ENCODE measurements at regions not wholly inside any gene's neighbourhood (a gene's known extent, or its start where the extent isn't known, plus 50 kb on each side); places are given as distances from the start of the nearest gene placed in this dataset.
"Not testable (repeated sequence)": the region's sequence is repeated elsewhere in the genome, so short reads cannot be mapped to it uniquely, and the experiment has no call there.

DNA sequence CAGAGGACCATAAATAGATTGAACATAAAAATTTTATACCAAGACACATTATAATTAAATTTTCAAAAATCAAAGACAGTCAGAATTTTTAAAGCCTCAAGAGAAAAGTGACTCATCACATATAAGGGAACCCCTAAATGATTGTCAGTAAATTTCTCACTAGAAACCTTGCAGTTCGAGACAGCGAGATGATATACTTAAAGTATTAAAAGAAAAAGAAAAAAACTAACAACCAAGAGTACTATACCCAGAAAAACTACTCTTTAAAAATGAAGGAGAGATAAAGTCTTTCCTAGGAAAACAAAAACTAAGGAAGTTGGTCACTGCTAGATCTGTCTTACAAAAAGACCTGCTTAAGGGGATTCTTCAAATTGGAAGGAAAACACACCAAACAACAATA, 251.4 kb upstream of the MSX2 start:
- Mint-ChIP-seq H3K4me3 (no peak overlapping the region), H3K4me1 (no peaks in the 10 kb centered on the region), H3K9me3 (peaks cover 12% of the 10 kb centered on the region), H3K36me3 (ENCODE audit: low read depth) (peaks cover 7% of the 10 kb centered on the region), H3K27me3 (ENCODE audit: low read depth) (peaks cover 4% of the 10 kb centered on the region), H3K27ac (ENCODE audit: unreplicated experiment) (no peak overlapping the region)
- no peak for DNase-seq (ENCODE audit: low read depth, low spot score)
- TF ChIP-seq, protein P1, sequence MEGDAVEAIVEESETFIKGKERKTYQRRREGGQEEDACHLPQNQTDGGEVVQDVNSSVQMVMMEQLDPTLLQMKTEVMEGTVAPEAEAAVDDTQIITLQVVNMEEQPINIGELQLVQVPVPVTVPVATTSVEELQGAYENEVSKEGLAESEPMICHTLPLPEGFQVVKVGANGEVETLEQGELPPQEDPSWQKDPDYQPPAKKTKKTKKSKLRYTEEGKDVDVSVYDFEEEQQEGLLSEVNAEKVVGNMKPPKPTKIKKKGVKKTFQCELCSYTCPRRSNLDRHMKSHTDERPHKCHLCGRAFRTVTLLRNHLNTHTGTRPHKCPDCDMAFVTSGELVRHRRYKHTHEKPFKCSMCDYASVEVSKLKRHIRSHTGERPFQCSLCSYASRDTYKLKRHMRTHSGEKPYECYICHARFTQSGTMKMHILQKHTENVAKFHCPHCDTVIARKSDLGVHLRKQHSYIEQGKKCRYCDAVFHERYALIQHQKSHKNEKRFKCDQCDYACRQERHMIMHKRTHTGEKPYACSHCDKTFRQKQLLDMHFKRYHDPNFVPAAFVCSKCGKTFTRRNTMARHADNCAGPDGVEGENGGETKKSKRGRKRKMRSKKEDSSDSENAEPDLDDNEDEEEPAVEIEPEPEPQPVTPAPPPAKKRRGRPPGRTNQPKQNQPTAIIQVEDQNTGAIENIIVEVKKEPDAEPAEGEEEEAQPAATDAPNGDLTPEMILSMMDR (conservative IDR thresholded peaks at IDR 0.05) = no peak

DNA sequence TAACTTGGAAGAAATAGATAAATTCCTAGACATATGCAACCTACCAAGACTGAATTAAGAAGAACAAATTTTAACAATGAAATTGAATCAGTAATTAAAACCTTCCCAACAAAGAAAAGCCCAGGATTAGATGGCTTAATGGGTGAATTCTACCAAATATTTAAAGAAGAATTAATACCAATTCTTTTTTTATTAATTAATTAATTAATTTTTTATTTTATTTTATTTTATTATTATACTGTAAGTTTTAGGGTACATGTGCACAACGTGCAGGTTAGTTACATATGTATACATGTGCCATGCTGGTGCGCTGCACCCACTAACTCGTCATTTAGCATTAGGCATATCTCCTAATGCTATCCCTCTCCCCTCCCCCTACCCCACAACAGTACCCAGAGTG, 248.4 kb upstream of the MSX2 start:
- not testable (repeated sequence) for H3K27ac Mint-ChIP-seq (ENCODE audit: unreplicated experiment); DNase-seq (ENCODE audit: low read depth, low spot score); H3K4me3 Mint-ChIP-seq; H3K36me3 Mint-ChIP-seq (ENCODE audit: low read depth); H3K4me1 Mint-ChIP-seq; H3K27me3 Mint-ChIP-seq (ENCODE audit: low read depth)
- peaks cover 14% of the 10 kb centered on the region for H3K9me3 Mint-ChIP-seq

DNA sequence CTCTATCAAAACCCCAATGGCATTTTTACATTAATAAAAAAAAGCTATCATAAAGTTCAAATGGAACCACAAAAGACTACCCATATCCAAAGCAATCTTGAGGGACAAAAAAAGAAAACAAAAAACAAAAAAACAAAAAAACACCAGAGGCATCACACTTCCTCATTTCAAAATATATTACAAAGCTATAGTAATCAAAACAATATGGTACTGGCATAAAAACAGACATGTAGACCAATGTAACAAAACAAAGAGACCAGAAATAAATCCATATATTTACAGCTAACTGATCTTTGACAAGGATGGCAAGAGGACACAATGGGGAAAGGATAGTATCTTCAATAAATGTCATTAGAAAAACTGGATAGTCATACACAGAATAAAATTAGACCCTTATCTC, 245.1 kb upstream of the MSX2 start:
- Mint-ChIP-seq H3K4me1 (peaks cover 8% of the 10 kb centered on the region), H3K27me3 (ENCODE audit: low read depth) (peaks cover 13% of the 10 kb centered on the region), H3K9me3 (peaks cover 12% of the 10 kb centered on the region), H3K36me3 (ENCODE audit: low read depth) (peaks cover 2% of the 10 kb centered on the region), H3K4me3 (no peak overlapping the region), H3K27ac (ENCODE audit: unreplicated experiment) (no peak overlapping the region)
- TF ChIP-seq, protein P1 (conservative IDR thresholded peaks at IDR 0.05) = no peak
- DNase-seq (ENCODE audit: low read depth, low spot score) = no peak

DNA sequence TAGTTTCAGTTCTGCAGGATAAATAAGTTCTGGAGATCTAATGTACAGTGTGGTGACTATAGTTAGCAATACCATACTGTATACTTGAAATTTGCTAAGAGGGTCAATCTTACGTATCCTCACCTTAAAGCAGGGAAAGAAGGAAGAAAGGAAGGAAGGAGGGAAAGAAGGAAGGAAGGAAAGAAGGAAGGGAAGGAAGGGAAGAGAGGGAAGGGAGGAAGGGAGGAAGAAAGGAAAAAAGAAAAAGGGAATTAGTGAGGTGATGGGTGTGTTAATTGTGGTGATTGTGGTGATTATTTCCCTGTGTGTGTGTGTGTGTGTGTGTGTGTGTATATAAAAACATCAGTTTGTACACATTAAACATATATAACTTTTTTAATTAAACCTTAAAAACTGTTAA, 242.6 kb upstream of the MSX2 start:
- H3K4me3 Mint-ChIP-seq = no peak overlapping the region
- peaks cover 4% of the 10 kb centered on the region for H3K36me3 Mint-ChIP-seq (ENCODE audit: low read depth)
- H3K4me1 Mint-ChIP-seq = peaks cover 8% of the 10 kb centered on the region
- no peak for DNase-seq (ENCODE audit: low read depth, low spot score)
- H3K27ac Mint-ChIP-seq (ENCODE audit: unreplicated experiment) = no peak overlapping the region
- TF ChIP-seq, protein P1 (conservative IDR thresholded peaks at IDR 0.05) = no peak
- H3K9me3 Mint-ChIP-seq = peaks cover 11% of the 10 kb centered on the region
- peaks cover 21% of the 10 kb centered on the region for H3K27me3 Mint-ChIP-seq (ENCODE audit: low read depth)

DNA sequence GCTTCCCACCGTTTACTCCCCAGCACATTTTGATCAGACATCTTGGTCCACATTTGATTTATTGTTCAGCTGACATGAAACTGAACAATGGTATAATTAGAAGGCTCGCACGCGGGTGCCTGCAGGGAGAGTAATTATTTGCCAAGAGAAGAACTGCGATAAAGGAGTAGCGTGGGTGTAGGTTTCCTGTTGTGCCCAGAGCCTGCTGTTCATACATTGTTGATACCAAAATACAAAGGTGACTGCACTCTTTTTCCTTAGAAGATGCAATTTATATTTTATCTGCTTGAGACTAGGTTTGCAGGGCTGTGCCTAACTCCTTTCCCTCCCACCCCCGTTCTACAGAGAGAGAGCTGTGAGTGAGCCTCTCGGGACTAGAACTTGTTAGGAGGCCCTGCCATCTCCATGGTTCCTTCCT, 241.8 kb upstream of the MSX2 start:
- TF ChIP-seq, protein P1 (conservative IDR thresholded peaks at IDR 0.05) = no peak
- no peak overlapping the region for H3K27ac Mint-ChIP-seq (ENCODE audit: unreplicated experiment)
- peaks cover 8% of the 10 kb centered on the region for H3K4me1 Mint-ChIP-seq
- H3K9me3 Mint-ChIP-seq = peaks cover 11% of the 10 kb centered on the region
- peak overlapping the region; percentile 21 for H3K4me3 Mint-ChIP-seq
- DNase-seq (ENCODE audit: low read depth, low spot score) = no peak
- H3K36me3 Mint-ChIP-seq (ENCODE audit: low read depth) = peaks cover 4% of the 10 kb centered on the region
- H3K27me3 Mint-ChIP-seq (ENCODE audit: low read depth) = peaks cover 25% of the 10 kb centered on the region

DNA sequence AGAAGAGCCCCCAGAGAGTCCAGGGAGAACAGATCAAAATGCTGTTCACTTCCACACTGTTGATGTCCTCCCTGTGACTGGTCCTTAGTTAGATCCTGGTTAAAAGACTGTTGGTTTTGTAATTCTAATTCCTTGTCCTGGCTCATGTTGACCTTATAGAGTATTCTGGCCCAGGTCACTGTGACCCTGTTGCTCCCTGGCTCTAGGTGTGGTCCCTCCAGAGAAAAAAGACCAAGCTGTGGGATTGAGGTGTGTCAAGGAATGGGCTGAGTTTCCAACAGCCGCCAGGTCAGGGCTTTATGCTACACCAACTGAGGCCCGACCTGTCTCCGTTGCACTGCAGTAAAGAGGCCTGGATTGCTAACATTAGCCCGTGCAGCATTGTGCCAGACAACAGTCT, 241.0 kb upstream of the MSX2 start:
- no peak overlapping the region for H3K27ac Mint-ChIP-seq (ENCODE audit: unreplicated experiment)

More for the DNA sequence above, 241.0 kb upstream of the MSX2 start:
- Mint-ChIP-seq H3K36me3 (ENCODE audit: low read depth) (peaks cover 4% of the 10 kb centered on the region), H3K9me3 (peaks cover 11% of the 10 kb centered on the region), H3K4me3 (no peak overlapping the region), H3K4me1 (peaks cover 8% of the 10 kb centered on the region), H3K27me3 (ENCODE audit: low read depth) (peaks cover 26% of the 10 kb centered on the region)
- TF ChIP-seq, protein P1 (conservative IDR thresholded peaks at IDR 0.05) = no peak
- no peak for DNase-seq (ENCODE audit: low read depth, low spot score)
